ENCODE measurements at regions not wholly inside any gene's neighbourhood (a gene's known extent, or its start where the extent isn't known, plus 50 kb on each side); places are given as distances from the start of the nearest gene placed in this dataset.

DNA sequence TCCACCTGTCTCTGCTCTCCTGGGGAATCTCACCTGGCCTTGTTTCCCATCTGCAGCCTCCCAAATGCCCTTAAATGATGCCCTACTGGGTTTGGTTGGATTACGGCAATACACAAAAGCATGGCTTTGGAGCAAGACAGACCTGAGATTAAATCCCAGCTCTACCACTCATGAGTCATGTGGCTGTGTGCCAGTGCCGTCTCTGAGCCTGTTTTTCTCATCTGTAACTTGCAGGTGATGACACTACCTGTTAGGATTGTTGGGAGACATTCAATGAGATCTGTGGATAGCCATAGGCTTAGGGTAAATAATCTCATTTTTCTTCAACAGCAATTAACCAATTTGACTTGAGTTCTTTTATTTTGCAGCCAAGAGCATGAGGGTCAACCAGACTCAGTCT, 240.3 kb downstream of the MAF start:
- Mint-ChIP-seq H3K27ac (no peak overlapping the region), H3K27me3 (ENCODE audit: insufficient read depth) (peaks cover 1% of the 10 kb centered on the region; the same call in 1 of the 2 replicates), H3K4me3 (no peak overlapping the region), H3K36me3 (ENCODE audit: low read depth) (peaks cover 3% of the 10 kb centered on the region; the same call in 1 of the 2 replicates), H3K4me1 (ENCODE audit: low read depth) (no peaks in the 10 kb centered on the region), H3K9me3 (peaks cover 63% of the 10 kb centered on the region)
- no peak for TF ChIP-seq CTCF (IDR thresholded peaks at IDR 0.05)
- DNase-seq, result no peak

DNA sequence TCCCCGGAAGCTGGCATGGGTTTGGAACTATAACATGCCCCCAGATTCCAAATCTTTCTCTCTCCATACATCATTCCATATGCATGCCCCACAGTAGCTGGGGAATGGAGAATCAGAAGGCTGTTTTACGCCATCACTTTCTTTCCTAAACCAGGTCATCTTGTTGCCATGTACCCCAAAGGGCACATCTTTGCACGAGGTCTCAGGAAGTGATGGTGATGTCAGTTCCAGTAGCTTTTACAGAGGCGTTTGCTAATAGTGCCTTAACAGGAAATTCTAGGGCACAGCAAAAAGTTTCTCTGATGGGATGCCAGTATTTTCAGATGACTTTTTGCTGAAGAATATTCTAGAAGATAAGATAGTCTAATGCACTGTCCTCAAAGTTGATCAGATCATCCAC, 241.5 kb downstream of the MAF start:
- H3K4me3 Mint-ChIP-seq, result no peak overlapping the region
- TF ChIP-seq CTCF (IDR thresholded peaks at IDR 0.05), result no peak
- peaks cover 72% of the 10 kb centered on the region for H3K9me3 Mint-ChIP-seq
- H3K4me1 Mint-ChIP-seq (ENCODE audit: low read depth), result no peaks in the 10 kb centered on the region
- H3K27ac Mint-ChIP-seq, result no peak overlapping the region
- peaks cover 1% of the 10 kb centered on the region; the same call in 1 of the 2 replicates for H3K27me3 Mint-ChIP-seq (ENCODE audit: insufficient read depth)
- peaks cover 3% of the 10 kb centered on the region; the same call in 1 of the 2 replicates for H3K36me3 Mint-ChIP-seq (ENCODE audit: low read depth)
- DNase-seq, result no peak

DNA sequence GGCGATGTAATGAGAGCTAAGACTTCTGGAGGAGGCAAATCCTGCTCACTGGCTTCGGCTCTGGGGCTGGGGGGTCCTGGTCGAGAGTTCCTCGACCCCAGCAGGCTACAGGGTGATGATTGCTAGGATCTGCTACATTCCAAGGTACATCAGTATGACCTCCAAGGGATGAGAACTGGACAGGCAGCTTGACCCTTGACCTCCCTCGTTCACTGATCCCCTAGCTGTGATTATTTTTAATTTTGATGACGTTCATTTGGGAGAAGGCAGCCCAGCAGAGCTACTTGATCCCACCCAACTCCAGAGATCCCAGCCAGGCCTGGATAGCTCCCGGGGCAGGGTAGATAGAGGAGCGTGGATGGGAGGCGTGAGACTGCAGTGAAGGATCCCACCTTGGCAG, 242.3 kb downstream of the MAF start:
- Mint-ChIP-seq H3K27me3 (ENCODE audit: insufficient read depth) (peaks cover 4% of the 10 kb centered on the region; the same call in 1 of the 2 replicates), H3K9me3 (peaks cover 74% of the 10 kb centered on the region), H3K36me3 (ENCODE audit: low read depth) (peaks cover 3% of the 10 kb centered on the region; the same call in 1 of the 2 replicates), H3K4me1 (ENCODE audit: low read depth) (no peaks in the 10 kb centered on the region), H3K4me3 (no peak overlapping the region), H3K27ac (no peak overlapping the region)
- no peak for TF ChIP-seq CTCF (IDR thresholded peaks at IDR 0.05)
- no peak for DNase-seq

- TF ChIP-seq CTCF (IDR thresholded peaks at IDR 0.05), result no peak
- H3K9me3 Mint-ChIP-seq, result peaks cover 80% of the 10 kb centered on the region
Measured at GRCh38 chr16:79355600-79356358, 244.8 kb downstream of the MAF start.

GRCh38 chr16:79351927-79352326, 248.6 kb downstream of the MAF start:
- no peak overlapping the region for H3K27ac Mint-ChIP-seq
- H3K4me1 Mint-ChIP-seq (ENCODE audit: low read depth), result no peaks in the 10 kb centered on the region
- DNase-seq, result no peak
- peaks cover 4% of the 10 kb centered on the region; the same call in 1 of the 2 replicates for H3K27me3 Mint-ChIP-seq (ENCODE audit: insufficient read depth)
- peaks cover 80% of the 10 kb centered on the region for H3K9me3 Mint-ChIP-seq
- H3K4me3 Mint-ChIP-seq, result no peak overlapping the region
- H3K36me3 Mint-ChIP-seq (ENCODE audit: low read depth), result no peaks in the 10 kb centered on the region
- no peak for TF ChIP-seq CTCF (IDR thresholded peaks at IDR 0.05)

More at GRCh38 chr16:79355600-79356358, 244.8 kb downstream of the MAF start:
- no peaks in the 10 kb centered on the region for H3K4me1 Mint-ChIP-seq (ENCODE audit: low read depth)
- H3K36me3 Mint-ChIP-seq (ENCODE audit: low read depth), result peaks cover 3% of the 10 kb centered on the region; the same call in 1 of the 2 replicates
- H3K27ac Mint-ChIP-seq, result no peak overlapping the region
- H3K4me3 Mint-ChIP-seq, result no peak overlapping the region
- no peak for DNase-seq
- H3K27me3 Mint-ChIP-seq (ENCODE audit: insufficient read depth), result peaks cover 4% of the 10 kb centered on the region; the same call in 1 of the 2 replicates

All from HFFc6 (cell line).